Endothelial cell of umbilical vein (primary cell): ENCODE measurements at regions not wholly inside any gene's neighbourhood (a gene's known extent, or its start where the extent isn't known, plus 50 kb on each side); places are given as distances from the start of the nearest gene placed in this dataset.
A peak's percentile ranks its signal among the peaks of the same experiment; 100 is the strongest.

Experiments used
- BruUV-seq: library from RNA; stranded (reverse); fragments of 400-500 nt; replicated peaks from 2 replicates; lab custom pipeline; 2021; lab: Mats Ljungman, UMichigan
- CTCF ChIA-PET: fragments of 300-600, 350-600 bp; sonication (Branson Sonifier 250); formaldehyde crosslinking; loops from one replicate; lab custom pipeline; 2021; ENCODE audit warnings: antibody characterized with exemption, inconsistent platforms; lab: Charles Lee
- POLR2A ChIA-PET: fragments of 300-600, 350-600 bp; sonication (Branson Sonifier 250); formaldehyde crosslinking; loops from one replicate; lab custom pipeline; 2021; ENCODE audit warnings: antibody characterized with exemption, inconsistent platforms; lab: Charles Lee
- DNase-seq: peaks from one replicate; pipeline ENCODE4 v3.0.0-alpha.2; 2011; ENCODE audit warnings: low read depth, low spot score
- FAIRE-seq: peaks from 2 replicates; lab custom pipeline; 2011; peaks lifted over from hg19 to GRCh38; lab: Jason Lieb, UNC
- H2AFZ ChIP-seq: 2 replicates; pipeline ENCODE4 v1.6.0; 2012; ENCODE audit warnings: low read depth, low read length, control low read depth, inconsistent platforms
- H3K27ac ChIP-seq: 2 replicates; pipeline ENCODE4 v1.5.1; 2011; ENCODE audit warnings: low read depth, mild to moderate bottlenecking, control low read depth, low read length, moderate library complexity; ENCODE audit not compliant: insufficient read depth
- H3K27me3 ChIP-seq, 2 experiments: 2 replicates each; pipeline versions ENCODE4 v1.6.0 to v1.6.1; 2011; ENCODE audit warnings: low read length in 2 of 2, mixed read lengths in 1 of 2; ENCODE audit not compliant: control insufficient read depth in 2 of 2, insufficient read depth in 2 of 2
- H3K36me3 ChIP-seq, 2 experiments: 2 replicates in 1 of 2; 3 replicates in 1 of 2; pipeline ENCODE4 v1.5.1; 2011; ENCODE audit warnings: low read length in 2 of 2, mild to moderate bottlenecking in 1 of 2, moderate library complexity in 1 of 2; ENCODE audit not compliant: control insufficient read depth in 2 of 2, insufficient read depth in 2 of 2; ENCODE audit errors: extremely low read depth in 1 of 2
- H3K4me1 ChIP-seq: 3 replicates; pipeline ENCODE4 v1.5.1; 2011; ENCODE audit warnings: mild to moderate bottlenecking, low read length; ENCODE audit not compliant: control insufficient read depth, insufficient read depth; ENCODE audit errors: extremely low read depth
- H3K4me2 ChIP-seq: 2 replicates; pipeline ENCODE4 v1.6.1; 2011; ENCODE audit warnings: low read length, control low read depth, mixed read lengths; ENCODE audit not compliant: insufficient read depth
- H3K4me3 ChIP-seq, 3 experiments: fragments of 200-600 bp in 1 of 3; sonication (generic), shearing (Covaris generic) in 1 of 3; replicated peaks in 1 of 3; 2 replicates each; pipeline ENCODE4 v1.5.1; 2011 to 2016; ENCODE audit warnings: control low read depth in 3 of 3, low read length in 3 of 3, mild to moderate bottlenecking in 2 of 3, inconsistent platforms in 1 of 3, low read depth in 1 of 3, moderate library complexity in 1 of 3; ENCODE audit not compliant: insufficient read depth in 1 of 3
- H3K79me2 ChIP-seq: 2 replicates; pipeline ENCODE4 v1.6.0; 2012; ENCODE audit warnings: low read length, inconsistent platforms; ENCODE audit not compliant: control insufficient read depth, insufficient read depth
- H3K9ac ChIP-seq: replicated peaks from 2 replicates; pipeline ENCODE3; 2011; ENCODE audit warnings: low read length, control low read depth; ENCODE audit not compliant: insufficient read depth; ENCODE audit errors: extremely low read depth
- H3K9me1 ChIP-seq: replicated peaks from 3 replicates; pipeline ENCODE4 v1.6.0; 2011; ENCODE audit warnings: mild to moderate bottlenecking, low read length; ENCODE audit not compliant: control insufficient read depth, insufficient read depth; ENCODE audit errors: extremely low read depth
- H3K9me3 ChIP-seq: replicated peaks from 2 replicates; pipeline ENCODE4 v1.5.1; 2012; ENCODE audit warnings: low read length, inconsistent platforms; ENCODE audit not compliant: control insufficient read depth, insufficient read depth
- H4K20me1 ChIP-seq: replicated peaks from 2 replicates; pipeline ENCODE3; 2011; ENCODE audit warnings: mild to moderate bottlenecking, low read length; ENCODE audit not compliant: control insufficient read depth, insufficient read depth; ENCODE audit errors: extremely low read depth
- CTCF ChIP-seq, 2 donors: IDR thresholded peaks; 1 replicate in 1 of 2; 2 replicates in 1 of 2; pipeline ENCODE4 v1.5.1; 2011; ENCODE audit warnings: low read length in 2 of 2, mild to moderate bottlenecking in 2 of 2, moderate library complexity in 2 of 2, control low read depth in 1 of 2, inconsistent platforms in 1 of 2, low read depth in 1 of 2; ENCODE audit not compliant: insufficient read depth in 1 of 2; ENCODE audit errors: extremely low read depth in 1 of 2
- EZH2 ChIP-seq: IDR thresholded peaks from 2 replicates; pipeline ENCODE4 v1.6.1; 2012; ENCODE audit warnings: borderline replicate concordance, low read depth, mild to moderate bottlenecking, moderate library complexity, low read length, inconsistent platforms; ENCODE audit not compliant: severe bottlenecking
- FOS ChIP-seq: IDR thresholded peaks from 2 replicates; pipeline ENCODE4 v1.6.1; 2011; ENCODE audit warnings: mild to moderate bottlenecking, low read length, moderate library complexity, borderline replicate concordance; ENCODE audit not compliant: insufficient read depth
- GATA2 ChIP-seq: IDR thresholded peaks from 2 replicates; pipeline ENCODE4 v1.7.0; 2011; ENCODE audit warnings: low read depth, mild to moderate bottlenecking, moderate library complexity, mixed read lengths, low read length; ENCODE audit not compliant: insufficient read length, insufficient read depth
- JUN ChIP-seq: IDR thresholded peaks from 2 replicates; pipeline ENCODE4 v1.6.1; 2011; ENCODE audit warnings: borderline replicate concordance, low read depth; ENCODE audit not compliant: insufficient read length, insufficient read depth
- MYC ChIP-seq: IDR thresholded peaks from one replicate; pipeline ENCODE4 v1.6.1; 2011; ENCODE audit warnings: mild to moderate bottlenecking, low read depth, low read length
- POLR2A ChIP-seq: IDR thresholded peaks from 2 replicates; pipeline ENCODE4 v1.6.1; 2012; ENCODE audit warnings: low read depth, mild to moderate bottlenecking, control low read depth, low read length
- POLR2AphosphoS5 ChIP-seq: IDR thresholded peaks from 2 replicates; pipeline ENCODE4 v1.6.1; 2012; ENCODE audit warnings: low read depth, mild to moderate bottlenecking, control low read depth, low read length, moderate library complexity; ENCODE audit not compliant: insufficient read depth
- dilution Hi-C: fragments of 300-500 bp; cut with MboI; formaldehyde crosslinking; loops from one replicate; pipeline ENCODE4 v1.15.0; 2019; ENCODE audit warnings: low sequenced_read_pairs; ENCODE audit not compliant: extremely low pct_ligation_motif_present
- intact Hi-C: fragments of 100-400 bp; cut with micrococcal nuclease; formaldehyde crosslinking; loops from one replicate; pipeline ENCODE4 v1.10.0; 2022
- TF ChIP-seq, protein P1 (sequence below): IDR thresholded peaks from 2 replicates; pipeline ENCODE4 v1.6.1; 2011; ENCODE audit not compliant: insufficient read depth, insufficient read length

GRCh38 chr1:55696891-55697290 lies 481.7 kb upstream of the USP24 start:
- H3K36me3 ChIP-seq = no peaks in the 10 kb centered on the region
- TF ChIP-seq POLR2AphosphoS5 = no peak
- TF ChIP-seq MYC = no peak
- TF ChIP-seq, protein P1, sequence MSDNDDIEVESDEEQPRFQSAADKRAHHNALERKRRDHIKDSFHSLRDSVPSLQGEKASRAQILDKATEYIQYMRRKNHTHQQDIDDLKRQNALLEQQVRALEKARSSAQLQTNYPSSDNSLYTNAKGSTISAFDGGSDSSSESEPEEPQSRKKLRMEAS = no peak
- TF ChIP-seq GATA2 = no peak
- TF ChIP-seq CTCF (IDR thresholded peaks at IDR 0.05; ENCODE audit: extremely low read depth in 1 of 2, insufficient read depth in 1 of 2, low read depth in 1 of 2, low read length in 2 of 2) = no peak
- TF ChIP-seq FOS = no peak
- TF ChIP-seq POLR2A = no peak
- no peak for TF ChIP-seq JUN
- TF ChIP-seq EZH2 = no peak
- H3K4me2 ChIP-seq = no peak overlapping the region
- ChIA-PET POLR2A (no interaction called here), CTCF (interaction anchor here (1.1 to 1.2 kb wide), 2 partner anchors 12 to 321 kb away, joined by 4 to 5 read pairs; no protein-coding TSS in a partner anchor)
- H3K9me3 ChIP-seq = no peaks in the 10 kb centered on the region
- no peak overlapping the region for H3K27ac ChIP-seq
- peak overlapping the region; percentile 23 for H2AFZ ChIP-seq
- FAIRE-seq = no peak
- H3K9ac ChIP-seq = no peak overlapping the region
- H3K27me3 ChIP-seq = no peaks in the 10 kb centered on the region
- no peak for DNase-seq
- no TSS peak for BruUV-seq
- intact Hi-C loops = loop anchor here (10.0 kb wide), 1 partner anchor 322 kb away; no protein-coding TSS in a partner anchor
- no peaks in the 10 kb centered on the region for H3K79me2 ChIP-seq
- no peak overlapping the region for H3K4me3 ChIP-seq
- H3K4me1 ChIP-seq = no peaks in the 10 kb centered on the region
- no peaks in the 10 kb centered on the region for H4K20me1 ChIP-seq
- dilution Hi-C loops = no loop called here
- H3K9me1 ChIP-seq = no peaks in the 10 kb centered on the region
